GM19324 (cell line): ENCODE measurements at regions not wholly inside any gene's neighbourhood (a gene's known extent, or its start where the extent isn't known, plus 50 kb on each side); places are given as distances from the start of the nearest gene placed in this dataset.

ENCODE experiments used
- ATAC-seq: cut with Tn5 transposase; IDR thresholded peaks from one replicate; pipeline ENCODE4 v1.9.1; 2021; ENCODE audit warnings: mild to moderate bottlenecking, moderate library complexity; ENCODE audit not compliant: unreplicated experiment, low FRiP score

GRCh38 chr1:94602316-94602715 lies 60.8 kb upstream of the F3 start:
- no peak for ATAC-seq

GRCh38 chr1:94600556-94600955 lies 59.0 kb upstream of the F3 start:
- ATAC-seq: no peak

GRCh38 chr1:94599095-94599813 lies 57.7 kb upstream of the F3 start:
- no peak for ATAC-seq

- no peak for ATAC-seq
Measured at GRCh38 chr1:94597701-94598100, 56.1 kb upstream of the F3 start.

GRCh38 chr1:94596260-94596659 lies 54.7 kb upstream of the F3 start:
- ATAC-seq: no peak

GRCh38 chr1:94595658-94596057 lies 54.1 kb upstream of the F3 start:
- ATAC-seq: no peak

GRCh38 chr1:94593611-94594010 lies 52.1 kb upstream of the F3 start:
- ATAC-seq: no peak

- no peak for ATAC-seq
Measured at GRCh38 chr1:94592571-94592920, 51.0 kb upstream of the F3 start.

GRCh38 chr1:94591823-94592570 lies 50.4 kb upstream of the F3 start:
- ATAC-seq: no peak
